ENCODE measurements at regions not wholly inside any gene's neighbourhood (a gene's known extent, or its start where the extent isn't known, plus 50 kb on each side); places are given as distances from the start of the nearest gene placed in this dataset.

DNA sequence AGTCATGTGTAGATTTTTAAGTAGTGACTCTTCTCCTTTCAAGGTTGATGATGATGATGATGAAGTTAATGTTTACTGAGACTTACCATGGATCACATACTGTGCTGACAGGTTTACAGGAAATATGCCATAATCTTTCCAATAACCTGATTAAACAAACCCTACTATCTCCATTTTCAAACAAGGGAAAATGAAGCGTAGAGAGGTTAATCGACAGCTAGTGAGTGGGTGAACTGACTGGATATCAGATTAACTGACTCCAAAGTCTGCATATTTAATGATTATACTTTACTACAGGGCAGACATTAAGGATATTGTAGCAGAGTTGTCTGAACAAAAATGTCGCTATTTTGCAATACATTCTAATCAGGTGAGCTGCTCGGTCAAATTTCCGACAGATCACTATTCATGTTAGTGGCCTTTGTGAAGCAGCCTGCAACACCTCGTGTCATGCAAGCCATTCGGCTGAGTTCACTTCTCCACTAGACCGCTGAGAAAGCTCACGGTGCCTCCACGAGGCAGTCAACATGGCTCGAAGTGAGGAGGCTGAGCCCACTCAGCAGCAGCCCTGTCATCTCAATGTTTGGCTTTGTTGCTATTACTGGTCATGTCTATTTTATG lies 264.2 kb downstream of the NFKBIZ start:
- Histone ChIP-seq H3K36me3 (ENCODE audit: control insufficient read depth, insufficient read depth, low read length) (no peaks in the 10 kb centered on the region), H2AFZ (ENCODE audit: low read length) (peak overlapping the region; percentile 78), H3K4me1 (ENCODE audit: control insufficient read depth, extremely low read depth, insufficient read depth, low read length) (peaks cover 2% of the 10 kb centered on the region), H3K9me3 (ENCODE audit: control insufficient read depth, insufficient read depth, low read depth, low read length) (no peaks in the 10 kb centered on the region), H3K9ac (ENCODE audit: insufficient read depth, low read length) (no peak overlapping the region), H3K4me2 (ENCODE audit: extremely low read depth, insufficient read depth, low read length) (no peak overlapping the region), H4K20me1 (ENCODE audit: control insufficient read depth, extremely low read depth, insufficient read depth, low read length) (no peaks in the 10 kb centered on the region), H3K4me3 (replicated peaks in 1 of 4; ENCODE audit: control extremely low read depth in 1 of 4, insufficient read depth in 1 of 4, low read depth in 3 of 4, low read length in 4 of 4) (no peak overlapping the region), H3K27me3 (ENCODE audit: control insufficient read depth, insufficient read depth, low read length) (no peaks in the 10 kb centered on the region), H3K27ac (ENCODE audit: insufficient read depth, low read length) (no peak overlapping the region), H3K79me2 (ENCODE audit: control insufficient read depth, insufficient read depth, low read length) (no peaks in the 10 kb centered on the region)
- TF ChIP-seq, protein P1, sequence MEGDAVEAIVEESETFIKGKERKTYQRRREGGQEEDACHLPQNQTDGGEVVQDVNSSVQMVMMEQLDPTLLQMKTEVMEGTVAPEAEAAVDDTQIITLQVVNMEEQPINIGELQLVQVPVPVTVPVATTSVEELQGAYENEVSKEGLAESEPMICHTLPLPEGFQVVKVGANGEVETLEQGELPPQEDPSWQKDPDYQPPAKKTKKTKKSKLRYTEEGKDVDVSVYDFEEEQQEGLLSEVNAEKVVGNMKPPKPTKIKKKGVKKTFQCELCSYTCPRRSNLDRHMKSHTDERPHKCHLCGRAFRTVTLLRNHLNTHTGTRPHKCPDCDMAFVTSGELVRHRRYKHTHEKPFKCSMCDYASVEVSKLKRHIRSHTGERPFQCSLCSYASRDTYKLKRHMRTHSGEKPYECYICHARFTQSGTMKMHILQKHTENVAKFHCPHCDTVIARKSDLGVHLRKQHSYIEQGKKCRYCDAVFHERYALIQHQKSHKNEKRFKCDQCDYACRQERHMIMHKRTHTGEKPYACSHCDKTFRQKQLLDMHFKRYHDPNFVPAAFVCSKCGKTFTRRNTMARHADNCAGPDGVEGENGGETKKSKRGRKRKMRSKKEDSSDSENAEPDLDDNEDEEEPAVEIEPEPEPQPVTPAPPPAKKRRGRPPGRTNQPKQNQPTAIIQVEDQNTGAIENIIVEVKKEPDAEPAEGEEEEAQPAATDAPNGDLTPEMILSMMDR (conservative IDR thresholded peaks at IDR 0.05 in 1 of 2, IDR thresholded peaks at IDR 0.05 in 1 of 2; ENCODE audit: low read depth in 1 of 2, low read length in 2 of 2) = no peak
- TF ChIP-seq EZH2 (IDR thresholded peaks at IDR 0.05; ENCODE audit: low read length, missing control alignments) = no peak
- DNase-seq (ENCODE audit: low read depth in 2 of 2) = peak in 1 of 2 donors; percentile 24

DNA sequence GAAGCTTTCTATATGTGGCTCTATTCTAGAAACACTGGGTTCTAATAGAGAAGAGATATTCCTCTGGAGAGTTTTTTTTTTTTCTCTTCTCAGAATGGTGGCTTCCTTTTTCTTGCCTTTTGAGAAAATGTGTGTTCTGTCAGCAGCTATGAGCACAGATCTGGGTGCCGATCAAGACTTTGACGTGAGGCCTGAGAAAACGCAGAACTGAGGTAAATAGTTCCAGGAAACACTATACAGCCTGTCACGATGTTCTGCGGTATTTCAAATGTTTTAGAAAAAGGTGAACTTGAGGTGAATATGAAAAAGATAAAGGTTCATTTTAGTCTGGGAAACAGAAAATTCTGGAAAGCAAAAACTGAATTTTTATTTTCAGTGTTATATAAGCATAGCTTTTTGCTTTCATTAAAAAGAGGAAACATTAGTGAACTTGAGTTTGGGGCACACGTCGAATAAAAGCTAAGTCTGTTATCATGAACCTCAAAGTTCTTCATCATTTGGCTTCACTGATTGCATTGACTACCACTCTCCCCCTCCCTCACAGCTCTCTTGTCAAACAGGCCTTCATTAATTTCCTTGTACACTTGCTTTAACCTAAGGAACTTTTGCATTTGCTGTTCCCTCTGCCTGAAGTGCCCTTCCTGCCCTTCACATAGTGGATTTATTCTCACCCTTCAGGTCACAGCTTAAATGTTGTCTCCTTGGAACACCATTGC lies 265.1 kb downstream of the NFKBIZ start:
- TF ChIP-seq EZH2 (IDR thresholded peaks at IDR 0.05; ENCODE audit: low read length, missing control alignments) = no peak
- TF ChIP-seq, protein P1 (conservative IDR thresholded peaks at IDR 0.05 in 1 of 2, IDR thresholded peaks at IDR 0.05 in 1 of 2; ENCODE audit: low read depth in 1 of 2, low read length in 2 of 2) = no peak
- H3K27me3 ChIP-seq (ENCODE audit: control insufficient read depth, insufficient read depth, low read length) = no peaks in the 10 kb centered on the region
- no peaks in the 10 kb centered on the region for H3K79me2 ChIP-seq (ENCODE audit: control insufficient read depth, insufficient read depth, low read length)
- peaks cover 2% of the 10 kb centered on the region for H3K4me1 ChIP-seq (ENCODE audit: control insufficient read depth, extremely low read depth, insufficient read depth, low read length)
- no peaks in the 10 kb centered on the region for H3K9me3 ChIP-seq (ENCODE audit: control insufficient read depth, insufficient read depth, low read depth, low read length)
- H4K20me1 ChIP-seq (ENCODE audit: control insufficient read depth, extremely low read depth, insufficient read depth, low read length) = no peaks in the 10 kb centered on the region
- no peak overlapping the region for H2AFZ ChIP-seq (ENCODE audit: low read length)
- no peak overlapping the region for H3K4me2 ChIP-seq (ENCODE audit: extremely low read depth, insufficient read depth, low read length)
- no peaks in the 10 kb centered on the region for H3K36me3 ChIP-seq (ENCODE audit: control insufficient read depth, insufficient read depth, low read length)
- no peak overlapping the region for H3K27ac ChIP-seq (ENCODE audit: insufficient read depth, low read length)
- DNase-seq (ENCODE audit: low read depth in 2 of 2) = no peak
- H3K9ac ChIP-seq (ENCODE audit: insufficient read depth, low read length) = no peak overlapping the region
- no peak overlapping the region for H3K4me3 ChIP-seq (replicated peaks in 1 of 4; ENCODE audit: control extremely low read depth in 1 of 4, insufficient read depth in 1 of 4, low read depth in 3 of 4, low read length in 4 of 4)

DNA sequence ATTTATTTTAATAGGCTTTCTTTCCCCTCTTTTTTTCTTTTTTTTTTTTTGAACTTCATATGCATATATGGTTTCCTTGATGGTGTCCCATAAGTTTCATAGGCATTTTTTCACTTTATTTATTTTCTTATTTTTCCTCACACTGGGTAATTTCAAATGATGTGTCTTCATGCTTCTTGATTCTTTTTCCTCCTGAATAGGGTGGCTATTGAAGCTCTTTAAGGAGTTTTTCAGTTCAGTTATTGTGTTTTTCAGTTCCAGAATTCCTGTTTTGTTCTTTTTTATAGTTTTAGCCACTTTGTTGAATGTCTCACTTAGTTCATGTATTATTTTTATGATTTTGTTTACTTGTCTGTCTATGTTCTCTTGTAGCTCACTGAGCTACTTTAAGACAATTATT lies 273.2 kb downstream of the NFKBIZ start:
- Histone ChIP-seq H3K4me2 (ENCODE audit: extremely low read depth, insufficient read depth, low read length) (no peak overlapping the region), H3K27ac (ENCODE audit: insufficient read depth, low read length) (no peak overlapping the region), H4K20me1 (ENCODE audit: control insufficient read depth, extremely low read depth, insufficient read depth, low read length) (no peaks in the 10 kb centered on the region), H3K9ac (ENCODE audit: insufficient read depth, low read length) (no peak overlapping the region), H3K4me1 (ENCODE audit: control insufficient read depth, extremely low read depth, insufficient read depth, low read length) (peaks cover 3% of the 10 kb centered on the region), H3K79me2 (ENCODE audit: control insufficient read depth, insufficient read depth, low read length) (no peaks in the 10 kb centered on the region), H2AFZ (ENCODE audit: low read length) (no peak overlapping the region), H3K4me3 (replicated peaks in 1 of 4; ENCODE audit: control extremely low read depth in 1 of 4, insufficient read depth in 1 of 4, low read depth in 3 of 4, low read length in 4 of 4) (no peak overlapping the region), H3K9me3 (ENCODE audit: control insufficient read depth, insufficient read depth, low read depth, low read length) (no peaks in the 10 kb centered on the region), H3K27me3 (ENCODE audit: control insufficient read depth, insufficient read depth, low read length) (no peaks in the 10 kb centered on the region), H3K36me3 (ENCODE audit: control insufficient read depth, insufficient read depth, low read length) (no peaks in the 10 kb centered on the region)
- DNase-seq (ENCODE audit: low read depth in 2 of 2) = no peak
- TF ChIP-seq, protein P1 (conservative IDR thresholded peaks at IDR 0.05 in 1 of 2, IDR thresholded peaks at IDR 0.05 in 1 of 2; ENCODE audit: low read depth in 1 of 2, low read length in 2 of 2) = no peak
- no peak for TF ChIP-seq EZH2 (IDR thresholded peaks at IDR 0.05; ENCODE audit: low read length, missing control alignments)

Measured in fibroblast of lung (primary cell).